ENCODE measurements at regions not wholly inside any gene's neighbourhood (a gene's known extent, or its start where the extent isn't known, plus 50 kb on each side); places are given as distances from the start of the nearest gene placed in this dataset.

- no peak overlapping the region for H3K4me3 ChIP-seq
- intact Hi-C loops (cut with DNase I; ENCODE audit: low total_unique reads): no loop called here
- H3K4me1 ChIP-seq: peaks cover 0 to under 1% (median 0%) of the 10 kb centered on the region in 6 donors
- peaks cover 0 to 6% (median 0%) of the 10 kb centered on the region in 7 donors for H3K27me3 ChIP-seq (replicated peaks in 1 of 7)
- TF ChIP-seq POLR2AphosphoS5 (IDR thresholded peaks at IDR 0.05) (no peak), POLR2A (IDR thresholded peaks at IDR 0.05) (no peak), CTCF (IDR thresholded peaks at IDR 0.05 in 8 of 11, conservative IDR thresholded peaks at IDR 0.05 in 3 of 11) (no peak)
- H3K27ac ChIP-seq: no peak overlapping the region
- 86 to 90% (median 88%) methylated on average over 7 of the region's 7 CpGs for WGBS, 5 donors
- no peak for DNase-seq
- H3K36me3 ChIP-seq: no peaks in the 10 kb centered on the region
- no peaks in the 10 kb centered on the region for H3K9me3 ChIP-seq
These were observed 367.2 kb upstream of the ZNF32 start for GRCh38 chr10:44015702-44016500.

GRCh38 chr10:44014644-44015250, 366.1 kb upstream of the ZNF32 start:
- 86 to 98% (median 96%) methylated on average over 16 of the region's 16 CpGs for WGBS, 5 donors
- Histone ChIP-seq H3K9me3 (no peaks in the 10 kb centered on the region), H3K4me3 (no peak overlapping the region), H3K27ac (no peak overlapping the region), H3K36me3 (no peaks in the 10 kb centered on the region), H3K4me1 (no peaks in the 10 kb centered on the region), H3K27me3 (replicated peaks in 1 of 7) (peaks cover 0 to 6% (median 0%) of the 10 kb centered on the region in 7 donors)
- DNase-seq: no peak
- TF ChIP-seq CTCF (IDR thresholded peaks at IDR 0.05 in 8 of 11, conservative IDR thresholded peaks at IDR 0.05 in 3 of 11) (no peak), POLR2A (IDR thresholded peaks at IDR 0.05) (no peak), POLR2AphosphoS5 (IDR thresholded peaks at IDR 0.05) (no peak)
- intact Hi-C loops (cut with DNase I; ENCODE audit: low total_unique reads): no loop called here

- peaks cover 0 to 6% (median 0%) of the 10 kb centered on the region in 7 donors for H3K27me3 ChIP-seq (replicated peaks in 1 of 7)
- TF ChIP-seq CTCF (IDR thresholded peaks at IDR 0.05 in 8 of 11, conservative IDR thresholded peaks at IDR 0.05 in 3 of 11) (no peak), POLR2AphosphoS5 (IDR thresholded peaks at IDR 0.05) (no peak), POLR2A (IDR thresholded peaks at IDR 0.05) (no peak)
- H3K4me1 ChIP-seq: no peaks in the 10 kb centered on the region
- no peak for DNase-seq
- H3K27ac ChIP-seq: no peak overlapping the region
- H3K4me3 ChIP-seq: no peak overlapping the region
- H3K36me3 ChIP-seq: no peaks in the 10 kb centered on the region
- H3K9me3 ChIP-seq: no peaks in the 10 kb centered on the region
- intact Hi-C loops (cut with DNase I; ENCODE audit: low total_unique reads): no loop called here
- 46 to 62% (median 57%) methylated on average over 1 of the region's 1 CpG for WGBS, 5 donors
These were observed 365.3 kb upstream of the ZNF32 start for GRCh38 chr10:44013981-44014380.

GRCh38 chr10:44012921-44013320, 364.2 kb upstream of the ZNF32 start:
- Histone ChIP-seq H3K27me3 (replicated peaks in 1 of 7) (peaks cover 0 to 6% (median 0%) of the 10 kb centered on the region in 7 donors), H3K4me3 (no peak overlapping the region), H3K4me1 (no peaks in the 10 kb centered on the region), H3K36me3 (no peaks in the 10 kb centered on the region), H3K27ac (no peak overlapping the region), H3K9me3 (no peaks in the 10 kb centered on the region)
- WGBS, 5 donors: 75 to 89% (median 81%) methylated on average over 3 of the region's 3 CpGs
- no peak for DNase-seq
- TF ChIP-seq POLR2AphosphoS5 (IDR thresholded peaks at IDR 0.05) (no peak), CTCF (IDR thresholded peaks at IDR 0.05 in 8 of 11, conservative IDR thresholded peaks at IDR 0.05 in 3 of 11) (no peak), POLR2A (IDR thresholded peaks at IDR 0.05) (no peak)
- intact Hi-C loops (cut with DNase I; ENCODE audit: low total_unique reads): no loop called here
